ENCODE measurements at regions not wholly inside any gene's neighbourhood (a gene's known extent, or its start where the extent isn't known, plus 50 kb on each side); places are given as distances from the start of the nearest gene placed in this dataset.

GRCh38 chr5:36492984-36493654 lies 113.3 kb upstream of the SLC1A3 start:
- intact Hi-C loops (cut with DNase I) = no loop called here
- Histone ChIP-seq H3K27ac (no peak overlapping the region), H3K9me3 (no peaks in the 10 kb centered on the region)

GRCh38 chr5:36494028-36494427 lies 112.4 kb upstream of the SLC1A3 start:
- Histone ChIP-seq H3K27me3 (no peaks in the 10 kb centered on the region), H3K4me3 (replicated peaks in 1 of 3) (no peak overlapping the region), H3K27ac (no peak overlapping the region), H3K4me1 (no peaks in the 10 kb centered on the region), H3K36me3 (no peaks in the 10 kb centered on the region), H3K9me3 (no peaks in the 10 kb centered on the region)
- WGBS, 2 donors = 90 to 91% methylated on average over 1 of the region's 1 CpG
- TF ChIP-seq CTCF (IDR thresholded peaks at IDR 0.05) = no peak
- TF ChIP-seq POLR2A (IDR thresholded peaks at IDR 0.05) = no peak
- intact Hi-C loops (cut with DNase I) = no loop called here
- DNase-seq = no peak

More at GRCh38 chr5:36492984-36493654, 113.3 kb upstream of the SLC1A3 start:
- no peak for TF ChIP-seq CTCF (IDR thresholded peaks at IDR 0.05)
- no peak for TF ChIP-seq POLR2A (IDR thresholded peaks at IDR 0.05)
- 81 to 85% methylated on average over 2 of the region's 2 CpGs for WGBS, 2 donors
- Histone ChIP-seq H3K4me1 (no peaks in the 10 kb centered on the region), H3K36me3 (no peaks in the 10 kb centered on the region), H3K27me3 (no peaks in the 10 kb centered on the region), H3K4me3 (replicated peaks in 1 of 3) (no peak overlapping the region)
- no peak for DNase-seq

- peak; percentile 9 to 23 for DNase-seq
- Histone ChIP-seq H3K4me3 (replicated peaks in 1 of 3) (no peak overlapping the region), H3K36me3 (no peaks in the 10 kb centered on the region), H3K27ac (no peak overlapping the region), H3K4me1 (no peaks in the 10 kb centered on the region), H3K9me3 (no peaks in the 10 kb centered on the region), H3K27me3 (no peaks in the 10 kb centered on the region)
- intact Hi-C loops (cut with DNase I) = no loop called here
- no peak for TF ChIP-seq CTCF (IDR thresholded peaks at IDR 0.05)
- TF ChIP-seq POLR2A (IDR thresholded peaks at IDR 0.05) = no peak
- WGBS, 2 donors = 32 to 39% methylated on average over 6 of the region's 6 CpGs
Observed at GRCh38 chr5:36494841-36495601, 111.4 kb upstream of the SLC1A3 start.

- Histone ChIP-seq H3K4me1 (no peaks in the 10 kb centered on the region), H3K9me3 (no peaks in the 10 kb centered on the region), H3K4me3 (replicated peaks in 1 of 3) (no peak overlapping the region), H3K27ac (no peak overlapping the region), H3K27me3 (no peaks in the 10 kb centered on the region), H3K36me3 (no peaks in the 10 kb centered on the region)
- intact Hi-C loops (cut with DNase I) = no loop called here
- TF ChIP-seq POLR2A (IDR thresholded peaks at IDR 0.05) = no peak
- no peak for TF ChIP-seq CTCF (IDR thresholded peaks at IDR 0.05)
- WGBS, 2 donors = 69 to 73% methylated on average over 2 of the region's 2 CpGs
- no peak for DNase-seq
Observed at GRCh38 chr5:36495611-36496010, 110.8 kb upstream of the SLC1A3 start.

GRCh38 chr5:36496471-36496870 lies 109.9 kb upstream of the SLC1A3 start:
- 79 to 81% methylated on average over 4 of the region's 4 CpGs for WGBS, 2 donors

More at GRCh38 chr5:36496471-36496870, 109.9 kb upstream of the SLC1A3 start:
- TF ChIP-seq POLR2A (IDR thresholded peaks at IDR 0.05) = no peak
- no peak for TF ChIP-seq CTCF (IDR thresholded peaks at IDR 0.05)
- Histone ChIP-seq H3K27ac (no peak overlapping the region), H3K27me3 (no peaks in the 10 kb centered on the region), H3K4me3 (replicated peaks in 1 of 3) (no peak overlapping the region), H3K4me1 (no peaks in the 10 kb centered on the region), H3K36me3 (no peaks in the 10 kb centered on the region), H3K9me3 (no peaks in the 10 kb centered on the region)
- DNase-seq = no peak
- intact Hi-C loops (cut with DNase I) = no loop called here

All from thyroid gland (tissue), 4 donors.